GM23338 (cell line): ENCODE measurements at regions not wholly inside any gene's neighbourhood (a gene's known extent, or its start where the extent isn't known, plus 50 kb on each side); places are given as distances from the start of the nearest gene placed in this dataset.

ENCODE experiments used
- ATAC-seq: fragments of 200-7000 bp; cut with Tn5 transposase; 3 replicates; pipeline ENCODE4 v1.9.1; 2020
- DNase-seq: peaks from one replicate; pipeline ENCODE4 v3.0.0-alpha.2; 2015; ENCODE audit warnings: low spot score
- H2AFZ ChIP-seq: fragments of 200-600 bp; sonication (generic); 2 replicates; pipeline ENCODE4 v1.8.0; 2016; ENCODE audit warnings: antibody characterized with exemption, mild to moderate bottlenecking, moderate library complexity
- H3F3A ChIP-seq: fragments of 200-600 bp; sonication (generic); replicated peaks from 2 replicates; pipeline ENCODE4 v1.8.0; 2017; ENCODE audit warnings: antibody characterized with exemption, mixed run types, low read depth
- H3K27ac ChIP-seq: fragments of 200-600 bp; sonication (generic); 2 replicates; pipeline ENCODE4 v1.6.1; 2016; ENCODE audit warnings: low read depth
- H3K27me3 ChIP-seq: fragments of 200-600 bp; sonication (generic); 2 replicates; pipeline ENCODE4 v1.8.0; 2016; ENCODE audit warnings: mild to moderate bottlenecking, mixed run types, moderate library complexity; ENCODE audit not compliant: insufficient read depth
- H3K36me3 ChIP-seq: fragments of 200-600 bp; sonication (generic); 2 replicates; pipeline ENCODE4 v1.8.0; 2016; ENCODE audit warnings: mild to moderate bottlenecking; ENCODE audit not compliant: insufficient read depth
- H3K4me1 ChIP-seq: fragments of 200-600 bp; sonication (generic); 2 replicates; pipeline ENCODE4 v1.8.0; 2016; ENCODE audit warnings: mild to moderate bottlenecking, moderate library complexity; ENCODE audit not compliant: insufficient read depth
- H3K4me2 ChIP-seq: fragments of 200-600 bp; sonication (generic); 2 replicates; pipeline ENCODE4 v1.7.1; 2017; ENCODE audit warnings: mixed run types
- H3K4me3 ChIP-seq: fragments of 200-600 bp; sonication (generic); 2 replicates; pipeline ENCODE4 v1.6.1; 2016; ENCODE audit warnings: mixed run types
- H3K79me2 ChIP-seq: fragments of 200-600 bp; sonication (generic); replicated peaks from 2 replicates; pipeline ENCODE4 v1.8.0; 2017; ENCODE audit warnings: mild to moderate bottlenecking; ENCODE audit not compliant: insufficient read depth
- H3K9me2 ChIP-seq: fragments of 200-600 bp; sonication (generic); 2 replicates; pipeline ENCODE4 v1.8.0; 2017; ENCODE audit not compliant: insufficient read depth
- H4K20me1 ChIP-seq: fragments of 200-600 bp; sonication (generic); replicated peaks from 2 replicates; pipeline ENCODE4 v1.8.0; 2017; ENCODE audit warnings: mild to moderate bottlenecking; ENCODE audit not compliant: insufficient read depth
- H3K27ac Mint-ChIP-seq: 2 replicates; pipeline ENCODE4 v1.8.0; 2020; ENCODE audit warnings: inconsistent platforms, mild to moderate bottlenecking, moderate library complexity, mixed read lengths
- H3K27me3 Mint-ChIP-seq: 3 replicates; pipeline ENCODE4 v1.8.0; 2022; ENCODE audit warnings: low read depth, mild to moderate bottlenecking, moderate library complexity, mixed read lengths, inconsistent platforms; ENCODE audit not compliant: insufficient read depth, poor library complexity
- H3K36me3 Mint-ChIP-seq: 3 replicates; pipeline ENCODE4 v1.8.0; 2021; ENCODE audit warnings: low read depth, mild to moderate bottlenecking, inconsistent platforms, moderate library complexity, mixed read lengths
- H3K4me1 Mint-ChIP-seq: 3 replicates; pipeline ENCODE4 v1.8.0; 2020; ENCODE audit warnings: mild to moderate bottlenecking, inconsistent platforms, mixed read lengths
- H3K4me3 Mint-ChIP-seq: 3 replicates; pipeline ENCODE4 v1.8.0; 2021; ENCODE audit warnings: moderate library complexity, mild to moderate bottlenecking, inconsistent platforms, mixed read lengths
- H3K9me3 Mint-ChIP-seq: 3 replicates; pipeline ENCODE4 v1.8.0; 2020; ENCODE audit warnings: moderate library complexity, mild to moderate bottlenecking, inconsistent platforms, mixed read lengths
- CREB1 ChIP-seq: fragments of 250-450 bp; sonication (Bioruptor Pico); IDR thresholded peaks from 2 replicates; pipeline ENCODE4 v1.5.0; 2020; ENCODE audit warnings: low read depth, mild to moderate bottlenecking, moderate library complexity
- EZH2phosphoT487 ChIP-seq: fragments of 200-600 bp; sonication (generic); IDR thresholded peaks from one replicate; pipeline ENCODE4 v1.8.1; 2018; ENCODE audit warnings: antibody characterized with exemption; ENCODE audit not compliant: unreplicated experiment
- JUNB ChIP-seq: IDR thresholded peaks from one replicate; pipeline ENCODE4 v1.6.1; 2016; ENCODE audit warnings: antibody characterized with exemption; ENCODE audit not compliant: unreplicated experiment
- NANOG ChIP-seq: IDR thresholded peaks from 2 replicates; pipeline ENCODE4 v1.6.1; 2016; ENCODE audit warnings: antibody characterized with exemption, borderline replicate concordance
- POLR2AphosphoS5 ChIP-seq: IDR thresholded peaks from 2 replicates; pipeline ENCODE4 v1.6.1; 2016; ENCODE audit warnings: antibody characterized with exemption, low read depth
- STAT1 ChIP-seq: IDR thresholded peaks from one replicate; pipeline ENCODE4 v1.6.1; 2016; ENCODE audit warnings: antibody characterized with exemption; ENCODE audit not compliant: unreplicated experiment
- ZNF462 ChIP-seq: fragments of 250-450 bp; sonication (Bioruptor Pico); IDR thresholded peaks from 2 replicates; pipeline ENCODE4 v1.5.0; 2020; ENCODE audit warnings: mild to moderate bottlenecking, moderate library complexity
- TF ChIP-seq, protein P1 (sequence below), 2 experiments: fragments of 200-600 bp in 1 of 2; sonication (generic) in 1 of 2; conservative IDR thresholded peaks; 2 replicates each; pipeline versions ENCODE4 v1.5.1 to v1.6.1; 2016 to 2017; ENCODE audit warnings: antibody characterized with exemption in 2 of 2, low read depth in 2 of 2, mild to moderate bottlenecking in 2 of 2, moderate library complexity in 1 of 2

DNA sequence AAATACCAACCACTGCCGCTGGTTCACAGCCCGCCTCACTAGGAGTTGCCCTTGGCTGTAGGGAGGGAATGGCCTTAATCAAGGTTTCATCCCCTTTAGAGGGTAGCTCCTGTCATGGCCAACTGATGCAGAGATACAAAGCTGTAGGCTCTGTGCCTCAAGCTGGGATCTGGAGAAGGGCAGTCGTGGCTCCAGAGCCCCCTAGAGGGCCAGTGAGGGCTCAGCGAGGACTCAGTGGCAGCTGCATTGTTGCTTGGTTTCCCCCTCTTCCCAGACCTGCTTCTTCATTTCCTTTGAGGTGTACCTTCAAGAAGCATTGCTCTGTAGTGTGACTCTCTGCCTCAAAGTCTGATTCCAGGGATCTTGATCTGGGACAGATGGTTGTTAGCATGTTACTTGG lies 302.1 kb downstream of the LPIN1 start:
- Mint-ChIP-seq H3K9me3 (peaks cover 6% of the 10 kb centered on the region; the same call in 2 of the 3 replicates), H3K4me1 (no peaks in the 10 kb centered on the region; the same call in 2 of the 3 replicates), H3K4me3 (no peak overlapping the region), H3K27me3 (no peaks in the 10 kb centered on the region), H3K36me3 (peaks cover 2% of the 10 kb centered on the region; the same call in 1 of the 3 replicates), H3K27ac (no peak overlapping the region)
- no peak for TF ChIP-seq POLR2AphosphoS5
- TF ChIP-seq, protein P1, sequence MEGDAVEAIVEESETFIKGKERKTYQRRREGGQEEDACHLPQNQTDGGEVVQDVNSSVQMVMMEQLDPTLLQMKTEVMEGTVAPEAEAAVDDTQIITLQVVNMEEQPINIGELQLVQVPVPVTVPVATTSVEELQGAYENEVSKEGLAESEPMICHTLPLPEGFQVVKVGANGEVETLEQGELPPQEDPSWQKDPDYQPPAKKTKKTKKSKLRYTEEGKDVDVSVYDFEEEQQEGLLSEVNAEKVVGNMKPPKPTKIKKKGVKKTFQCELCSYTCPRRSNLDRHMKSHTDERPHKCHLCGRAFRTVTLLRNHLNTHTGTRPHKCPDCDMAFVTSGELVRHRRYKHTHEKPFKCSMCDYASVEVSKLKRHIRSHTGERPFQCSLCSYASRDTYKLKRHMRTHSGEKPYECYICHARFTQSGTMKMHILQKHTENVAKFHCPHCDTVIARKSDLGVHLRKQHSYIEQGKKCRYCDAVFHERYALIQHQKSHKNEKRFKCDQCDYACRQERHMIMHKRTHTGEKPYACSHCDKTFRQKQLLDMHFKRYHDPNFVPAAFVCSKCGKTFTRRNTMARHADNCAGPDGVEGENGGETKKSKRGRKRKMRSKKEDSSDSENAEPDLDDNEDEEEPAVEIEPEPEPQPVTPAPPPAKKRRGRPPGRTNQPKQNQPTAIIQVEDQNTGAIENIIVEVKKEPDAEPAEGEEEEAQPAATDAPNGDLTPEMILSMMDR (conservative IDR thresholded peaks at IDR 0.05; ENCODE audit: low read depth in 2 of 2) = peak; percentile 43 to 71
- 0 out of 2 replicates have a peak, but pooled peaks have one; percentile 20 for TF ChIP-seq ZNF462
- Histone ChIP-seq H3K27me3 (no peaks in the 10 kb centered on the region), H3K4me1 (no peaks in the 10 kb centered on the region), H3F3A (no peaks in the 10 kb centered on the region), H3K4me2 (no peak overlapping the region), H3K27ac (no peak overlapping the region), H3K36me3 (no peaks in the 10 kb centered on the region), H4K20me1 (no peaks in the 10 kb centered on the region), H3K4me3 (no peak overlapping the region), H2AFZ (peak overlapping the region; percentile 66), H3K9me2 (peaks cover 18% of the 10 kb centered on the region; the same call in 1 of the 2 replicates), H3K79me2 (no peaks in the 10 kb centered on the region)
- peak; percentile 47 for DNase-seq
- peak; percentile 94 for ATAC-seq

- Histone ChIP-seq H3K4me2 (no peak overlapping the region), H3K27me3 (no peaks in the 10 kb centered on the region), H3K36me3 (no peaks in the 10 kb centered on the region; the same call in 1 of the 2 replicates), H3F3A (no peaks in the 10 kb centered on the region), H2AFZ (peak overlapping the region; percentile 45; the same call in 1 of the 2 replicates), H3K27ac (no peak overlapping the region), H3K4me3 (no peak overlapping the region), H3K4me1 (no peaks in the 10 kb centered on the region), H4K20me1 (no peaks in the 10 kb centered on the region), H3K79me2 (no peaks in the 10 kb centered on the region), H3K9me2 (peaks cover 5% of the 10 kb centered on the region; the same call in 1 of the 2 replicates)
- Mint-ChIP-seq H3K27ac (no peak overlapping the region), H3K27me3 (no peaks in the 10 kb centered on the region), H3K9me3 (peaks cover 8% of the 10 kb centered on the region; the same call in 2 of the 3 replicates), H3K4me1 (no peaks in the 10 kb centered on the region; the same call in 2 of the 3 replicates), H3K4me3 (no peak overlapping the region), H3K36me3 (peaks cover 5% of the 10 kb centered on the region; the same call in 1 of the 3 replicates)
- no peak for ATAC-seq
- TF ChIP-seq STAT1 (no peak), JUNB (no peak), CREB1 (no peak), EZH2phosphoT487 (no peak), POLR2AphosphoS5 (no peak), NANOG (no peak)
- TF ChIP-seq, protein P1 (conservative IDR thresholded peaks at IDR 0.05; ENCODE audit: low read depth in 2 of 2) = 0 out of 4 replicates have a peak, but pooled peaks of 1 of the 2 experiments have one; percentile 11
- DNase-seq = no peak
These were observed 304.0 kb downstream of the LPIN1 start for GRCh38 chr2:12050396-12050795.
